Activated CD8-positive, alpha-beta T cell treated with anti-CD3 and anti-CD28 coated beads for 36 hours (primary cell): ENCODE measurements at regions not wholly inside any gene's neighbourhood (a gene's known extent, or its start where the extent isn't known, plus 50 kb on each side); places are given as distances from the start of the nearest gene placed in this dataset.

Experiments used
- ATAC-seq: fragments of 200-7000 bp; cut with Tn5 transposase; one replicate; pipeline ENCODE4 v1.10.0; 2021; ENCODE audit warnings: mild to moderate bottlenecking, moderate library complexity
- CTCF ChIA-PET: fragments of 350-600 bp; sonication (Branson Sonifier 250); formaldehyde crosslinking; loops from one replicate; lab custom pipeline; 2021; ENCODE audit warnings: antibody characterized with exemption; lab: Charles Lee
- POLR2A ChIA-PET: fragments of 350-600 bp; sonication (Branson Sonifier 250); formaldehyde crosslinking; loops from one replicate; lab custom pipeline; 2021; ENCODE audit warnings: antibody characterized with exemption; lab: Charles Lee
- DNase-seq: peaks from one replicate; pipeline ENCODE4 v3.0.0-alpha.2; 2020
- H3K27ac Mint-ChIP-seq: one replicate; pipeline ENCODE4 v1.8.0; 2021; ENCODE audit warnings: mild to moderate bottlenecking, mixed read lengths
- H3K27me3 Mint-ChIP-seq: one replicate; pipeline ENCODE4 v1.8.0; 2021; ENCODE audit warnings: mixed read lengths
- H3K36me3 Mint-ChIP-seq: one replicate; pipeline ENCODE4 v1.8.0; 2021; ENCODE audit warnings: low read depth, mixed read lengths
- H3K4me1 Mint-ChIP-seq: one replicate; pipeline ENCODE4 v1.8.0; 2021; ENCODE audit warnings: low read depth, mixed read lengths
- H3K4me3 Mint-ChIP-seq: one replicate; pipeline ENCODE4 v1.8.0; 2021; ENCODE audit warnings: mild to moderate bottlenecking, moderate library complexity, mixed read lengths
- H3K9me3 Mint-ChIP-seq: one replicate; pipeline ENCODE4 v1.8.0; 2021; ENCODE audit warnings: mixed read lengths
- intact Hi-C: fragments of 100-400 bp; cut with micrococcal nuclease; formaldehyde crosslinking; loops from one replicate; pipeline ENCODE4 v1.10.0; 2022
- TF ChIP-seq, protein P1 (sequence below): fragments of 200-600 bp; IDR thresholded peaks from one replicate; pipeline ENCODE4 v1.8.0; 2022; ENCODE audit warnings: antibody characterized with exemption, mild to moderate bottlenecking

DNA sequence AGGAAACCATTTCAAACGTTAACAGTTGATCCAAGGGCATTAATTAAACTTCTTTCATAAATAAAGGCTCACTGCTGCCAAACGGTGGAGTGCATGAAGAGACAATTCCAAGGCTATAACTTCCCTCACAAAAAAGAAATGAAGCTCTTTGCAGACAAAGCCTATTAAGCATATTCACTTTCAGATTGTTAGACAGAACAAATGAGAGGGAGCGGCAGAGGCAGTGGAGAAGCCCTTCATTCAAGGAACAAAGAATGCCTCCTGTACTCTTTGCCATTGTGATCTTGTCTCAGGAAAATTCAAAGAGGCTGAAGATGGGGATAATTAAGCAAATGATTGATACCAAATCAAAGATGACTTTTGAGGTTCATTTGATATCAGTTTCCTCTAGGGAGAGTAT is 370.5 kb upstream of the FAT1 start:
- no peak for ATAC-seq
- TF ChIP-seq, protein P1, sequence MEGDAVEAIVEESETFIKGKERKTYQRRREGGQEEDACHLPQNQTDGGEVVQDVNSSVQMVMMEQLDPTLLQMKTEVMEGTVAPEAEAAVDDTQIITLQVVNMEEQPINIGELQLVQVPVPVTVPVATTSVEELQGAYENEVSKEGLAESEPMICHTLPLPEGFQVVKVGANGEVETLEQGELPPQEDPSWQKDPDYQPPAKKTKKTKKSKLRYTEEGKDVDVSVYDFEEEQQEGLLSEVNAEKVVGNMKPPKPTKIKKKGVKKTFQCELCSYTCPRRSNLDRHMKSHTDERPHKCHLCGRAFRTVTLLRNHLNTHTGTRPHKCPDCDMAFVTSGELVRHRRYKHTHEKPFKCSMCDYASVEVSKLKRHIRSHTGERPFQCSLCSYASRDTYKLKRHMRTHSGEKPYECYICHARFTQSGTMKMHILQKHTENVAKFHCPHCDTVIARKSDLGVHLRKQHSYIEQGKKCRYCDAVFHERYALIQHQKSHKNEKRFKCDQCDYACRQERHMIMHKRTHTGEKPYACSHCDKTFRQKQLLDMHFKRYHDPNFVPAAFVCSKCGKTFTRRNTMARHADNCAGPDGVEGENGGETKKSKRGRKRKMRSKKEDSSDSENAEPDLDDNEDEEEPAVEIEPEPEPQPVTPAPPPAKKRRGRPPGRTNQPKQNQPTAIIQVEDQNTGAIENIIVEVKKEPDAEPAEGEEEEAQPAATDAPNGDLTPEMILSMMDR = no peak
- intact Hi-C loops = no loop called here
- Mint-ChIP-seq H3K4me1 (no peaks in the 10 kb centered on the region), H3K27me3 (no peaks in the 10 kb centered on the region), H3K36me3 (no peaks in the 10 kb centered on the region), H3K4me3 (no peak overlapping the region), H3K27ac (no peak overlapping the region), H3K9me3 (peaks cover 12% of the 10 kb centered on the region)
- no peak for DNase-seq
- CTCF ChIA-PET = no interaction called here
- POLR2A ChIA-PET = interaction anchor here (0.6 kb wide), 1 partner anchor 1670 kb away, joined by 3 read pairs; no protein-coding TSS in a partner anchor

DNA sequence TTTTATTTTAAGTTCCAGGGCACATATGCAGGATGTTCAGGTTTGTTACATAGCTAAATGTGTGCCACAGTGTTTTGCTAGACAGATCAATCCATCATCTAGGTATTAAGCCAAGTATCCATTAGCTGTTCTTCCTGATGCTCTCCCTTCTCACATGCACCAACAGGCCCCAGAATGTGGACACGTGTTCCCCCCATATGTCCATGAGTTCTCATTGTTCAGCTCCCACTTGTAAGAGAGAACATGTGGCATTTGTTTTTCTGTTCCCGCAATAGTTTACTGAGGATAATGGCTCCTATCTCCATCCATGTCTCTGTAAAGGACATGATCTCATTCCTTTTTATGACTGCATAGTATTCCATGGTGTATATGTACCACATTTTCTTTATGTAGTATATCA is 374.8 kb upstream of the FAT1 start:
- no peaks in the 10 kb centered on the region for H3K36me3 Mint-ChIP-seq
- DNase-seq (no peak), ATAC-seq (no peak)
- ChIA-PET POLR2A (no interaction called here), CTCF (interaction anchor here (0.5 kb wide), 1 partner anchor 105 kb away, joined by 3 read pairs; no protein-coding TSS in a partner anchor)
- peaks cover 10% of the 10 kb centered on the region for H3K9me3 Mint-ChIP-seq
- no peaks in the 10 kb centered on the region for H3K4me1 Mint-ChIP-seq
- no peak overlapping the region for H3K4me3 Mint-ChIP-seq
- TF ChIP-seq, protein P1 = no peak
- H3K27ac Mint-ChIP-seq = no peak overlapping the region
- H3K27me3 Mint-ChIP-seq = no peaks in the 10 kb centered on the region
- intact Hi-C loops = no loop called here

DNA sequence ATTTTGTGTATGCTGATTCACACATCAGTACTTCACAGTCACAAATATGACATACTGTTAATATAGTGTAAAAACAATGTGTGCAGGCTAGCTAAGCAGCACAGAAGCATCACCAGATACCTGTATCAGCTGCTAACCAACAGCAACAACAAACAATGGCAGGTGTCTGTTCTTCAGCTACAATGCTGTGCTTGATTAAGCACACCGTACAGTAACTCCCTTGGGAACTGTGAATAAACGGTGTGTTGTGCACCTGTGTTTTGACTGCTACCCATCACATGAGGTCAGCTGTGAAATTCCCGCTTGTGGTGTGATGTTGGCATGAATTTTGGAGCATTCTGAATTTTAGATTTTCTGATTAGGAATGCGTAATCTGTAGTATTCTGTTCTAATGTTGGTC is 379.7 kb upstream of the FAT1 start:
- no peaks in the 10 kb centered on the region for H3K4me1 Mint-ChIP-seq
- POLR2A ChIA-PET = no interaction called here
- peaks cover 8% of the 10 kb centered on the region for H3K9me3 Mint-ChIP-seq
- TF ChIP-seq, protein P1 = no peak
- CTCF ChIA-PET = no interaction called here
- no peak overlapping the region for H3K27ac Mint-ChIP-seq
- no peaks in the 10 kb centered on the region for H3K36me3 Mint-ChIP-seq
- ATAC-seq (no peak), DNase-seq (no peak)
- H3K4me3 Mint-ChIP-seq = no peak overlapping the region
- no peaks in the 10 kb centered on the region for H3K27me3 Mint-ChIP-seq
- intact Hi-C loops = no loop called here

DNA sequence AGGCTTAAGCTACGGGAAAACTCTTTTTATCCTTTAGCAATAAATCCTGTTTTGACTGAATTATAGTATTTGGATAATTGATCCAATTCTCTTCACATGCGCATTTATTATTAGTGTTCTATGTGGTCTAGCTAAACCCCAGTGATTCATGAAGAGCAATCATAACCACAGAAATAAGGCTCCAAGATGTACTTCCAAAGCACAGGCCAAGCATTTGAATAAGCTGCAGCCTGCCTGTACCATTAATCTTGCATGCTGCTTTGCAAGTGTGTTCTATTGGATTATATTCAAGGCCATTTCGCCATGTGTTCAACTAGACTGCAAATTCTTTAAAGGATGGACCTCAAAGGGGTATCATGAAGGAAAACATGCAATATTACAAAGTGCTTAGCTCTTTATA is 385.2 kb upstream of the FAT1 start:
- ChIA-PET CTCF (no interaction called here), POLR2A (interaction anchor here (0.6 kb wide), 1 partner anchor 202 kb away, joined by 3 read pairs; no protein-coding TSS in a partner anchor)
- DNase-seq = no peak
- no peak overlapping the region for H3K27ac Mint-ChIP-seq
- intact Hi-C loops = no loop called here
- H3K4me3 Mint-ChIP-seq = no peak overlapping the region
- H3K27me3 Mint-ChIP-seq = no peaks in the 10 kb centered on the region
- ATAC-seq = no peak
- no peaks in the 10 kb centered on the region for H3K4me1 Mint-ChIP-seq
- peaks cover 3% of the 10 kb centered on the region for H3K9me3 Mint-ChIP-seq
- TF ChIP-seq, protein P1 = no peak
- no peaks in the 10 kb centered on the region for H3K36me3 Mint-ChIP-seq

DNA sequence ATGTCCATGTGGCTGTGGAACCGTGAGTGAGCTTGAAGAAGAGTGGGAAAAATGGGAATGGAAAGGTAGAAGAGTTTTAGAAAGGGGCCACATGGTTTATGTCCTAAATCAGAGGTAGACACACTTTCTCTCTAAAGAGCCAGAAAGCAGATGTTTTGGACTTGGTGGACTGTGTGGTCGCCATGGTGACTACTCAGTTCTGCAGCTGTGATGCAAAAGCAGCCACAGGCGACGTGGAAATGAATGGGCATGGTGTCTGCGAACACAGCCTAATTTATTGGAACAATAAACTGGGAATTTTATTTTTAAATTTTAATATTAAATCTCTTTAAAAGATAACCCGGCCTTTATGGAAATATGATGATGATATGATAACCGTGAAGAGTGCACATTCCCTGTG is 386.0 kb upstream of the FAT1 start:
- intact Hi-C loops = no loop called here
- no peak overlapping the region for H3K4me3 Mint-ChIP-seq
- H3K36me3 Mint-ChIP-seq = no peaks in the 10 kb centered on the region
- H3K27me3 Mint-ChIP-seq = no peaks in the 10 kb centered on the region
- ATAC-seq (no peak), DNase-seq (no peak)
- H3K9me3 Mint-ChIP-seq = peaks cover 3% of the 10 kb centered on the region
- no peaks in the 10 kb centered on the region for H3K4me1 Mint-ChIP-seq
- TF ChIP-seq, protein P1 = no peak
- POLR2A ChIA-PET = no interaction called here
- no peak overlapping the region for H3K27ac Mint-ChIP-seq
- CTCF ChIA-PET = no interaction called here
